Spleen (tissue), 11 donors: ENCODE measurements at regions not wholly inside any gene's neighbourhood (a gene's known extent, or its start where the extent isn't known, plus 50 kb on each side); places are given as distances from the start of the nearest gene placed in this dataset.

ENCODE experiments used
- DNase-seq: peaks from one replicate; pipeline ENCODE4 v3.0.0-alpha.2; 2020
- H3K27ac ChIP-seq, 8 donors: fragments of 200-600 bp; sonication (generic) in 7 of 8; 1 replicate in 4 of 8; 2 replicates in 4 of 8; pipeline versions ENCODE4 v1.5.0 to v1.8.0; 2016 to 2021; ENCODE audit warnings: inconsistent platforms in 4 of 8, mild to moderate bottlenecking in 4 of 8, moderate library complexity in 1 of 8
- H3K27me3 ChIP-seq, 7 donors: fragments of 200-600 bp; sonication (generic) in 6 of 7; replicated peaks in 1 of 7; 1 replicate in 4 of 7; 2 replicates in 3 of 7; pipeline versions ENCODE4 v1.5.0 to v1.8.0; 2016 to 2021; ENCODE audit warnings: inconsistent platforms in 3 of 7, mild to moderate bottlenecking in 1 of 7
- H3K36me3 ChIP-seq, 6 donors: fragments of 200-600 bp; sonication (generic) in 5 of 6; 1 replicate in 4 of 6; 2 replicates in 2 of 6; pipeline versions ENCODE4 v1.5.0 to v1.8.0; 2016 to 2021; ENCODE audit warnings: inconsistent platforms in 2 of 6
- H3K4me1 ChIP-seq, 6 donors: fragments of 200-600 bp; sonication (generic) in 5 of 6; 1 replicate in 3 of 6; 2 replicates in 3 of 6; pipeline versions ENCODE4 v1.5.0 to v1.8.0; 2016 to 2021; ENCODE audit warnings: inconsistent platforms in 3 of 6
- H3K4me3 ChIP-seq, 8 donors: fragments of 200-600 bp; sonication (generic) in 7 of 8; 1 replicate in 4 of 8; 2 replicates in 4 of 8; pipeline versions ENCODE4 v1.5.0 to v1.8.0; 2016 to 2021; ENCODE audit warnings: inconsistent platforms in 4 of 8, mild to moderate bottlenecking in 4 of 8, moderate library complexity in 2 of 8
- H3K9me3 ChIP-seq, 8 donors: fragments of 200-600 bp; sonication (generic) in 7 of 8; 1 replicate in 4 of 8; 2 replicates in 4 of 8; pipeline versions ENCODE4 v1.5.0 to v1.8.0; 2016 to 2021; ENCODE audit warnings: inconsistent platforms in 4 of 8
- POLR2A ChIP-seq, 3 donors: fragments of 450-650 bp; IDR thresholded peaks; one replicate each; pipeline ENCODE4 v1.5.1; 2017; ENCODE audit warnings: antibody characterized with exemption in 3 of 3, mild to moderate bottlenecking in 1 of 3
- POLR2AphosphoS5 ChIP-seq, 3 donors: sonication (generic); formaldehyde crosslinking; IDR thresholded peaks; one replicate each; pipeline ENCODE4 v1.5.1; 2017; ENCODE audit warnings: antibody characterized with exemption in 3 of 3
- WGBS, 5 donors: extraction: QIAGEN DNeasy Blood & Tissue Kit in 3 of 5; methylation state at CpG; one replicate each; pipeline versions ENCODE4 v1.1.5 to v1.1.7; 2013 to 2018; 5-methylcytosine and 5-hydroxymethylcytosine counted together
- intact Hi-C: fragments of 100-400 bp; cut with DNase I; formaldehyde crosslinking; loops from one replicate; pipeline ENCODE4 v1.15.0; 2023; ENCODE audit warnings: low total_unique reads
- TF ChIP-seq, protein P1 (sequence below), 11 experiments: fragments of 200-600 bp in 7 of 11; fragments of 450-650 bp in 4 of 11; sonication (generic) in 4 of 11; IDR thresholded peaks in 8 of 11; conservative IDR thresholded peaks in 3 of 11; 1 replicate in 7 of 11; 2 replicates in 4 of 11; pipeline versions ENCODE4 v1.4.0 to v1.8.0; 2016 to 2021; ENCODE audit warnings: antibody characterized with exemption in 11 of 11, inconsistent platforms in 4 of 11, mild to moderate bottlenecking in 1 of 11
- donor health status: healthy with polysubstance abuse.
- donor health status: DM: no; HTN: no; CAD: no; lungs with moderate emphysema.
- donor health status: DM: no; HTN: no; CAD: no.
- donor health status: Bipolar disorder and iron deficiency.
- donor health status: healthy.
- donor health status: DM: no; HTN: no; CAD: no.
- donor health status: DM: yes; HTN: yes; CAD: no.

DNA sequence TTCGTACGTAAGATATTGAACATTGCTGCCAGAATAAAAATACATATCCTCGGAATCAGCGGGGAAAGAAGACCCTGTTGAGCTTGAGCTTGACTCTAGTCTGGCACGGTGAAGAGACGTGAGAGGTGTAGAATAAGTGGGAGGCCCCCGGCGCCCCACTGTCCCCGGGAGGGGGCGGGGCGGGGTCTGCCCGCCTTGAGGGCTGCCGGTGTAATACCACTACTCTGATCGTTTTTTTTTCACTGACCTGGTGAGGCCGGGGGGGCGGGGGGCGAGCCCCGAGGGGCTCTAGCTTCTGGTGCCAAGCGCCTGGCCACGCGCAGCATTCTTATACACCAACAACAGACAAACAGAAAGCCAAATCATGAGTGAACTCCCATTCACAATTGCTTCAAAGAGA is 324.0 kb upstream of the REG3G start:
- Histone ChIP-seq H3K27ac (no peak overlapping the region), H3K36me3 (no peaks in the 10 kb centered on the region), H3K4me1 (no peaks in the 10 kb centered on the region), H3K4me3 (no peak overlapping the region), H3K27me3 (no peaks in the 10 kb centered on the region), H3K9me3 (peaks cover 0 to 16% (median 2%) of the 10 kb centered on the region in 8 donors)
- intact Hi-C loops: no loop called here
- DNase-seq: no peak
- 91 to 97% (median 93%) methylated on average over 21 of the region's 21 CpGs for WGBS, 5 donors
- TF ChIP-seq POLR2AphosphoS5 (IDR thresholded peaks at IDR 0.05) (no peak), POLR2A (IDR thresholded peaks at IDR 0.05) (no peak)
- TF ChIP-seq, protein P1, sequence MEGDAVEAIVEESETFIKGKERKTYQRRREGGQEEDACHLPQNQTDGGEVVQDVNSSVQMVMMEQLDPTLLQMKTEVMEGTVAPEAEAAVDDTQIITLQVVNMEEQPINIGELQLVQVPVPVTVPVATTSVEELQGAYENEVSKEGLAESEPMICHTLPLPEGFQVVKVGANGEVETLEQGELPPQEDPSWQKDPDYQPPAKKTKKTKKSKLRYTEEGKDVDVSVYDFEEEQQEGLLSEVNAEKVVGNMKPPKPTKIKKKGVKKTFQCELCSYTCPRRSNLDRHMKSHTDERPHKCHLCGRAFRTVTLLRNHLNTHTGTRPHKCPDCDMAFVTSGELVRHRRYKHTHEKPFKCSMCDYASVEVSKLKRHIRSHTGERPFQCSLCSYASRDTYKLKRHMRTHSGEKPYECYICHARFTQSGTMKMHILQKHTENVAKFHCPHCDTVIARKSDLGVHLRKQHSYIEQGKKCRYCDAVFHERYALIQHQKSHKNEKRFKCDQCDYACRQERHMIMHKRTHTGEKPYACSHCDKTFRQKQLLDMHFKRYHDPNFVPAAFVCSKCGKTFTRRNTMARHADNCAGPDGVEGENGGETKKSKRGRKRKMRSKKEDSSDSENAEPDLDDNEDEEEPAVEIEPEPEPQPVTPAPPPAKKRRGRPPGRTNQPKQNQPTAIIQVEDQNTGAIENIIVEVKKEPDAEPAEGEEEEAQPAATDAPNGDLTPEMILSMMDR (IDR thresholded peaks at IDR 0.05 in 8 of 11, conservative IDR thresholded peaks at IDR 0.05 in 3 of 11): no peak

DNA sequence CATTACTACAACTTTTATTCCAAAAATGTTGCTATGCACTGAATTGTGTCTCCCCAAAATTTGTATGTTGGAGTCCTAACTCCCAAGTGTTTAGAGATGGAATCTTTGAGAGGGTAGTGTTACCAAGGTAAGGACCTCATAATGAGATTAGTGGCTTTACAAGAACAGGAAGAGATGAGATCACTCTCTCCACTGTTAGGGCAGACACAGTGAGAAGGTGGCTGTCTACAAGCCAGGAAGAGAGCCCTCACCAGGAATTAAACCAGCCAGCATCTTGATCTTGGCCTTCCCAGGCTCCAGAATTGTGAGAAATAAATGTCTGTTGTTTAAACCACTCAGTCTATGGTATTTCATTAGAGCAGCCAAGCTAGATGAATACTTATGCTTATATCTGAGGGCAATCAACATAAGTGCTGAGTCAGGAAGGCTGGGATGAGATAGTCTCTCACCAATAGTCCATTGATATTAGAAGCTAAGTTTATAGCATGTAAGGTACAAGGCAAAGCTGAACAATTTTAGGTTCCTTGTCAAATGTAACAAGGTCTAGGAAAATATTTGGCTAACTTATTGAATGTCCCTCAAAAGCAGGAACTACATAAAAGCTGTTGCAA is 317.6 kb upstream of the REG3G start:
- Histone ChIP-seq H3K27me3 (no peaks in the 10 kb centered on the region), H3K9me3 (peaks cover 0 to 10% (median 0%) of the 10 kb centered on the region in 8 donors), H3K36me3 (no peaks in the 10 kb centered on the region), H3K4me1 (no peaks in the 10 kb centered on the region), H3K27ac (no peak overlapping the region), H3K4me3 (no peak overlapping the region)
- TF ChIP-seq, protein P1 (IDR thresholded peaks at IDR 0.05 in 8 of 11, conservative IDR thresholded peaks at IDR 0.05 in 3 of 11): no peak
- TF ChIP-seq POLR2A (IDR thresholded peaks at IDR 0.05) (no peak), POLR2AphosphoS5 (IDR thresholded peaks at IDR 0.05) (no peak)
- DNase-seq: no peak
- intact Hi-C loops: no loop called here

DNA sequence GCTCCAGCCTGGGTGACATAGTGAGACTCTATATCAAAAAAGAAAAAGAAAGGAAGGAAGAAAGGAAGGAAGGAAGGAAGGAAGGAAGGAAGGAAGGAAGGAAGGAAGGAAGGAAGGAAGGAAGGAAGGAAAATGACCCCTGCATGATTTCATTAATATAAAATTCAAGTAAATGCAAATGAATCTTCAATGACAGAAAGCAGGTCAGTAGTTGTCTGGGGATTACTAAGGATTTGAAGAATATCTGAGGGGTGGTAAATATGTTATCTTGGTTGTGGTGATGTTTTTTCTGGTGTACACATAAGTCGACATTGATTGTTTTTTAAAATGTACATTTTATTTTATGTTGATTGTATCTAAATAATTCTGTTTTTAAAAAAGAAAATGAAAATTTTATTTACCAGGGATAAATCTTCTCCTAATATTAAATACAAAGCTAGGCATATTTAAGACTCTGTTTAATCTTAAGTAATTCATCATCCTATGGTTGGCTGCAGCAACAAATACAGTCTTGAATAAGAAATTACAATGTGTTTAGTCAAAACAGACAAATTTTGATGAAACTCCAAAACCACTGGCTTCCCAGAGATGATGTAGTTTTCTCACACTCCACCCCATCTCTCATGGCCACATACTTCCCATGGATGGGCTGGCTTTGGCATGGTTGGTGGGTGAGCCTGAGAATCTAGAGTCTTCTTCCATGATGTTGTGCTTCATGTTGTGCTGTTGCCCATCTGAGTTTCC is 314.7 kb upstream of the REG3G start:
- 84 to 97% (median 94%) methylated on average over 1 of the region's 1 CpG for WGBS, 5 donors
- Histone ChIP-seq H3K36me3 (no peaks in the 10 kb centered on the region), H3K4me3 (no peak overlapping the region), H3K27ac (no peak overlapping the region), H3K4me1 (no peaks in the 10 kb centered on the region), H3K9me3 (peaks cover 0 to 5% (median 0%) of the 10 kb centered on the region in 8 donors), H3K27me3 (no peaks in the 10 kb centered on the region)
- no peak for DNase-seq
- intact Hi-C loops: no loop called here
- no peak for TF ChIP-seq POLR2A (IDR thresholded peaks at IDR 0.05)
- TF ChIP-seq, protein P1 (IDR thresholded peaks at IDR 0.05 in 8 of 11, conservative IDR thresholded peaks at IDR 0.05 in 3 of 11): no peak

DNA sequence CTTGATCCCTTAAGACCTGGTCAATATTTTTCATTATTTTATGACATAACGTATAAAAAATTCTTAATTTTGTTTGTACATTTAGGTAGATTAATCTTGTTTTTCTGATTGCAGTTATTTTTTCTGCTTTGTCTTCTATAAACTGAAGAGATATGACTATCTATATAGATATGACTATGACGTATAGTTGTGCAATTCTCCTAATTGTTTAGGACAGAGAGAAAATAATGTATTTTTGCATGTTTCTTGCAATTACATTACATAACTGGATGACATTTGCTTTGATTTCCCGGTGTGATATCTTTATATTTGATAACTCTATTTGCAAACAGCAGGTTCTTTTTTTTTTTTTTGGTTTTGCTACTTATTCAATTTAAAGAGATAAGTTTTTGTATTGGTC is 310.2 kb upstream of the REG3G start:
- Histone ChIP-seq H3K36me3 (no peaks in the 10 kb centered on the region), H3K27me3 (no peaks in the 10 kb centered on the region), H3K27ac (no peak overlapping the region), H3K4me3 (no peak overlapping the region), H3K9me3 (peaks cover 0 to 1% (median 0%) of the 10 kb centered on the region in 8 donors), H3K4me1 (no peaks in the 10 kb centered on the region)
- WGBS, 5 donors: 81 to 90% (median 87%) methylated on average over 3 of the region's 3 CpGs
- intact Hi-C loops: no loop called here
- no peak for DNase-seq
- TF ChIP-seq, protein P1 (IDR thresholded peaks at IDR 0.05 in 8 of 11, conservative IDR thresholded peaks at IDR 0.05 in 3 of 11): no peak
- no peak for TF ChIP-seq POLR2A (IDR thresholded peaks at IDR 0.05)
- no peak for TF ChIP-seq POLR2AphosphoS5 (IDR thresholded peaks at IDR 0.05)
